NCI-H446 treated with DMSO at 0.1 percent for 48 hours (cell line): ENCODE measurements at regions not wholly inside any gene's neighbourhood (a gene's known extent, or its start where the extent isn't known, plus 50 kb on each side); places are given as distances from the start of the nearest gene placed in this dataset.

Source experiments
- DNase-seq: peaks from one replicate; lab custom pipeline; 2025; lab: John Stamatoyannopoulos, UW

GRCh38 chr11:113553915-113554314, 78.7 kb upstream of the DRD2 start:
- DNase-seq: no peak

GRCh38 chr11:113553235-113553634, 78.0 kb upstream of the DRD2 start:
- DNase-seq: no peak

DNA sequence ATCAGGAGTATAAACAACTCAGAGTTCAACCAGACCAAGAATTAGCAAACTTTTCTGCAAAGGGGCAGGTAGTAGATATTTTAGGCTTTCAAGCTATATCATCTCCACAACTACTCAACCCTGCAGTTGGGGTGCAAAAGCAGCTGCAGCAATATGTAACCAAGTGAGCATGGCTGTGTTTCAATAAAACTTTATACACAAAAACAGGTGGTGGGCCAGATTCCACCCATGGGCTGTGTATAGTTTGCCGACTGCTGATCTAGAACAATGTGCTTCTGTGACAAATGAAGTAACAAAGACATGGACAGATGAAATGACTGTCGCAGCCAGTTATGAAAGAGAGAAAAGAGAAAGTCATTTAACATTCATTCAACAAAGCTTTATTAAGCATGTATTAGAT, 77.1 kb upstream of the DRD2 start:
- DNase-seq: no peak

- no peak for DNase-seq
Observed at GRCh38 chr11:113551645-113552044, 76.4 kb upstream of the DRD2 start.

DNA sequence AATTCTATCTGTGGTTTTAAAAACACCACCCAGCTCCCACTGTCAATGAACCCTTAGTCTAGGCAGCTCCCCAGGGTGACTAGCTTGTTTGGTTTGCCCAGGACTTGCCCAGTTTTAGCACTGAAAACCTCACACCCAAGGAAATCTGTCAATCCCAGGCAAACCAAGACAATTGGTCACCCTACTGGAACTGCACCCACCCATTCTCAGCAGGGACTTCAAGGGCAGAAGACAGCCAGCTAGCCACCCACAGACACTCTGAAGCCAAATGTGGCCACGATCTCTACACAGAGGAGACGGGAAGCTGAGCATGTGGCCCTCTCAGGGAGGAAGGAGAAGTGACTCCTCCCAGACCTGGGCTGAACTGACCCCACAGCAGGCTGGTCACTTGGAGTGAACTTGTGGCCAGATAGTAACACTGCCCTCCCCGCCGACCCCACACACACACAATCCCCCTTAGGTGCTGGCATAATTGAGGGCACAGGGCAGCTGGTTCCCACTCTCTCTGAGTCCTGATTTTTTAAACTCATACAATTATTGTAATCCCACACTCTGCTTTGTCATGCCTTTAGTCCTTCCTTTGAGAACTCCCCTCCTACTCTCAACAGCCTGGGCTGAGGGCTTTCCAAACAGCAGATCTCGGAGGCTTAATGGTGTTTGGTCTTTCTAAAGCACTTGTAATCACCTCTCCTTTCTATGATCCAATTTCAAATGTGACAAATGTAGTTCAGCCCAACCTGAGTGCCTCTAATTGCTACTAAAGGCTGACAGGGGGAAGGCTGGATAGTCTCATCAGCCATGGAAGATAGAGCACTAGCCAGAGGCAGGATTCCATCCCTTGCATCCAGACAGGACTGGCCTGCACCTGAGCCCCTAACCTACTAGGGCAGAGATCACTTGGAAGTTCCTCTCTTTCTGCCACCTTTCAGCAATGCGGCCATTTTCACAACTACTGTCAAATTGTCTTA, 74.7 kb upstream of the DRD2 start:
- DNase-seq: no peak

DNA sequence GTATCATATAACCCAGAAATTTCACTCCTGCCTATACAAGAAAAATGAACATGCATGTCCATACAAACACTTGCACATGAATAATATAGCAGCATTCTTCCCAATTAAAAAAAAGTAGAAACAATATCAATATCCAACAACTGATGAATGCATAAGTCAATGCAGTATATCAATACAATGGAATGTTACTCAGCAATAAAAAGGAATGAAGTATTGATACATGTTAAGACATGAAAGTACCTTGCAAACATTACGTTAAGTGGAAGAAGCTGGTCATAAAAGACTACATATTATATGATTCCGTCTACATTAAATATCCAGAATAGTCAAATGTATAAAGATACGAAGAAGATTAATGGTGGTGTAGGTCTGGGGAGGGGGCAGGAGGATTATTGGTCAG, 73.9 kb upstream of the DRD2 start:
- no peak for DNase-seq

DNA sequence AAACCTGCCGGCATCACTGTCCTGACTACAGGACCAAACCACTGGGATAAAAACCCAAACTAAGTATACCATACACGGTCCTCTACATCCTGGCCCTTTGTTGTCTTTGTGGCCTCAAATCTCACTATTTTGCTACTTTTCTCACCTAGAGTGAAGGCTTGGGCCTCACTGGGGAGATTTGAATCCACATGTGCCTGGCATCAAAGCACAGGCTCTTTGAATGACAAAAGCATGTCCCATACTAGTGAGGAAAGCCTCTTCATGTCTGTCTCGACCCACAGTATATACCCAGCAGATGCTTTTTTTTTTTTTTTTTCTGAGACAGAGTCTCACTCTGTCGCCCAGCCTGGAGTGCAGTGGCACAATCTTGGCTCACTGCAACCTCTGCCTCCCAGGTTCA, 72.5 kb upstream of the DRD2 start:
- no peak for DNase-seq

GRCh38 chr11:113546757-113547507, 71.7 kb upstream of the DRD2 start:
- DNase-seq: no peak

DNA sequence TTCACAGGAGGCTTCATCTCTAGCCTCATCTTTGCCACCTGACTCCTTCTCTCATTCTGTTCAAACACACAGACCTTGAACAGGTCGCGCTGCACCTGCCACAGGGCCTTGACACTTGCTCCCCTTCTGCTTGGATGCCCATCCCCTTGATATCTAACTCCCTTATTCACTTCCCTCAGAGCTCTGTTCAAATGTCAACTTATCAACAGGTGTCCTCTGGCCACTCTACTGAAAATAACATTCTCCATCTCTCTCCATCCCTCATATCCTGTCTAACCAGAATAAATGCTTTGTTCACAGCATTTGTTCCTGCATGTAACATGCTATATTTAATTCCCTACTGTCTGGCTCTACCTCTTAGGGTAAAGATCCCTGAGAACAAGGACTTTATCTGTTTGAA, 67.2 kb upstream of the DRD2 start:
- DNase-seq: no peak

GRCh38 chr11:113540416-113541330, 65.5 kb upstream of the DRD2 start:
- DNase-seq: no peak

- DNase-seq: no peak
Observed at GRCh38 chr11:113538451-113539412, 63.5 kb upstream of the DRD2 start.

GRCh38 chr11:113534625-113535024, 59.4 kb upstream of the DRD2 start:
- DNase-seq: no peak

GRCh38 chr11:113533425-113533698, 58.2 kb upstream of the DRD2 start:
- DNase-seq: no peak

GRCh38 chr11:113532697-113533424, 57.7 kb upstream of the DRD2 start:
- DNase-seq: peak; percentile 55

DNA sequence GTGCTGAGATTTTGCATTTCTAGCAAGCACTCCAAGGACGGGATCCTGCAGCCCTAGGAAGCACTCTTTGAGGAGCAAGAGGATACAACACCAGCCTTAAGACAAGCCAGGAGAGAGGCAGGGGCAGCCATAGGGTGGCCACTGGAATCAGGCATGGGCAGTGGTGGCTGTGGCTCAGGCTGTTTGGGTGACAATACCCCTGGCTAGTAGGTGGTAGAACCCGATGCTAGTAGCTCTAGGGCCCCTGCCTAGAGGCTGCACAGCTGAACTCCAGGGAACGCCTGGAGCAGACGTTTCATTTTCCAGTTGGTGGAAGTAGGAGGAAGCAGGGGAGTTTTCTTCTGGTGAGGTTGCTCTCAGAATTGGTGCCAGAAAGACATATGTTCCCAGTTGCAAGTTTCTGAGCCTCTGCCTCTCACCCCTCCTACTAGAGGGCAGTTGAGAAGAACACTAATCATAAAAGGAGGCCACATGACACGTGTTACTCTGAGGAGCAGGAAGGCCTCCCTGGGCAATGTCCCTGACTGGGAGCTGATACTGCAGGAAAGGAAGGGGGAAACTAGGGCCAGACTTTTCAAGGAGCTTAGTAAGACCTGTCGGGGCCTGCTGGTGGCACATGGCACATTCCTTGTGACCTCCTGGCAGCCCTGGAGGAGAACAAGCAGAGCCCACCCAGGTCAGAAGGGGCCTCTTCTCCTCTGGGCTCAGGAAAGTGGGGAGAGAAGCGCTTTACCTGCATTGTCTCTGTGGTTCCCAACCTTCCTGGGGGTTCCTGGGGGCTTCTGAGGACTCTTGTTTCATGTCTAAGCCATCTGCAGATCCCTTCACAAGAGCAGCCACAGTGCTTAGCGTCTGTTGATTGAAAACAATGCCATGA, 56.6 kb upstream of the DRD2 start:
- peak; percentile 10 for DNase-seq

DNA sequence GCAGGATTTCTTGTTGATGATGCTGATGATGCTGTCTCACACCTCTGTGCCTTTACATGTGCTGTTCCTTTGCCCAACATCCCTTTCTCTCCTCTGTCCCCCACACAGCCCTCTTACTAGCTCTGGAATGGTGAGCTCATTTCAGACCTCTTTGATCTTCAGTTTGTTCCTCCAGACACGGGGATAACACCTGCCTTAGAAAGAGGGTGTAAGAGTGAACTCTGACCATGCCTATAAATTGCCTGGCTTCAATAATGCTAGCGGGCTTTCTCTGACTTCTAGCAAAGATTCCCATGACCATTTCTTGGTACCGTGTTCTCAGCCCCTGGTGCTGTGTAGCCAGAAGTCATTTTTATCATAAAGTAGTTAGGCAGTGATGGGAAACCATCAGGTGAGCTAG, 55.9 kb upstream of the DRD2 start:
- DNase-seq: no peak

DNA sequence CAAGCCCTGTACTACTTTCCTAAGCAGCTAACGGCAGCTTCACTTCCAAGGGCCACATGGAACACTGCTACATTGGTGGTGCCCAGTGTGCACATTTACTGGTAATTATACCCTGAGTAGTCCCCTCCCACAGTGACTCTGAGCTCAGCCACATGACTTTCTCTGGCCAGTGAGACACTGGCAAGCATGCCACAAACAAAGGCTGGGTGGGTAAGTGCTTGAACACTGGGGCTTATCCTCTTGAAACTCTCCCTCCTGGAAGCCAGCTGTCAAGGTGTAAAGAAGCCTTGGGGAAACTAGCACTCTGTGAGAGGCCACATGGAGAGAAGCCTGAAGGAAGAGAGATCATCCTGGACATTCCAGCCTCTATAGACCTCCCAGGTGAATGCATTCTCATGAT, 54.4 kb upstream of the DRD2 start:
- no peak for DNase-seq

- DNase-seq: no peak
Observed at GRCh38 chr11:113528982-113529381, 53.8 kb upstream of the DRD2 start.

DNA sequence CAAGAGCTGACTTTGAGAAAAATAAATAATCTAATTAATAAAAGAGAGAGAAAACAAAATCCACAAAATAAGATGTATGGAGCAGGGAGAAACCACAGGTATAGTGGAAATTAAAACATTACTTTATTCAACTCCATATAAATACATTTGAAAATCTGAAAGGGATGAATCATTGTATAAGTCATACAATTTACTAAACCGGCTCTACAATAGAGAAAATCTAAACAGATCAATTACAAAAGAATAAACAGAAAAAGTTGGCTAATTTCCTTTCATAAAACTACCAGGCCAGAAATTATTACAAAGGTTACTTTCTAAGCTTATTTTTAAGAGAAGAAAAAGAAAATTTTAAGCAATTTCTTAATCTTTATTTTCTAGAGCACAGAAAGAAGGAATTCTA, 51.3 kb upstream of the DRD2 start:
- DNase-seq: no peak
